ENCODE measurements at regions not wholly inside any gene's neighbourhood (a gene's known extent, or its start where the extent isn't known, plus 50 kb on each side); places are given as distances from the start of the nearest gene placed in this dataset.

DNA sequence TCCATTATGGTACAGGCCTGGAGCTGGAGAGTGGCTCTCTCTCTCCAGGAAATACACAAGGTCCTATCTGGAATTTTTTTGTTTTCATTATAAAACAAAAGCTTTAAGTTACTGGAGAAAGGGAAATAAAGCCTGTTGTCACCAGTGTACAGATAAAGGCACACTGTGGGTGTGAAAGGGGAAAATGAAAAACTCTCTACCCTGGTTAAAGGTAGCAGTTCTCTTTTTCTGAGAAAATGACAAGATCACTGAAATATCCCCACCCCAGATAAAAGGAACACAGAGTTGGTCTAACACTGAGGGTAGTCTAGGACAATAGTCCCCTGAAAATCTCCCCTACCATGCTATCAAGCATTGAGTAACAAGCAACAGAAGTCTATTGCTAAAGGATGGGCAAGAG, 438.7 kb downstream of the MBD2 start:
- H4K91ac ChIP-seq (ENCODE audit: low read depth, low read length), result no peak overlapping the region
- no peak overlapping the region for H3K23ac ChIP-seq (ENCODE audit: low read length)
- no peak overlapping the region for H2AFZ ChIP-seq (ENCODE audit: insufficient read depth, low read length, poor library complexity)
- no peak overlapping the region for H3K9ac ChIP-seq (ENCODE audit: low read length)
- H3K14ac ChIP-seq (ENCODE audit: low read length), result no peak overlapping the region
- no peaks in the 10 kb centered on the region for H3K36me3 ChIP-seq (ENCODE audit: control insufficient read depth in 1 of 2, insufficient read depth in 2 of 2, low read length in 2 of 2)
- no peak overlapping the region for H4K8ac ChIP-seq (ENCODE audit: low read depth, low read length)
- no peak overlapping the region for H4K12ac ChIP-seq (ENCODE audit: low read depth, low read length)
- H3K9me3 ChIP-seq (ENCODE audit: insufficient read depth, low read depth, low read length), result no peaks in the 10 kb centered on the region
- H3K4me1 ChIP-seq (ENCODE audit: control insufficient read depth in 1 of 2, insufficient read depth in 2 of 2, low read length in 2 of 2), result no peaks in the 10 kb centered on the region
- no peaks in the 10 kb centered on the region for H3K27me3 ChIP-seq (ENCODE audit: insufficient read depth, low read length)
- H2AK5ac ChIP-seq (ENCODE audit: low read length), result no peak overlapping the region
- no peak overlapping the region for H3K4me2 ChIP-seq (ENCODE audit: low read length)
- no peaks in the 10 kb centered on the region for H3K79me2 ChIP-seq (ENCODE audit: control insufficient read depth, insufficient read depth, low read length, poor library complexity)
- no peaks in the 10 kb centered on the region for H3K79me1 ChIP-seq (ENCODE audit: low read length)
- no peak overlapping the region for H2BK12ac ChIP-seq (ENCODE audit: low read length)
- no peak overlapping the region for H3K18ac ChIP-seq (ENCODE audit: low read length)
- no peak overlapping the region for H2BK5ac ChIP-seq (ENCODE audit: low read depth, low read length, poor library complexity)
- no peak overlapping the region for H3K4ac ChIP-seq (ENCODE audit: low read depth, low read length)
- no peak for DNase-seq
- H3K27ac ChIP-seq (ENCODE audit: low read depth, low read length), result no peak overlapping the region
- no peak overlapping the region for H2BK120ac ChIP-seq (ENCODE audit: insufficient read depth, low read length, poor library complexity)
- no peak overlapping the region for H3K4me3 ChIP-seq (ENCODE audit: low read depth, low read length)

DNA sequence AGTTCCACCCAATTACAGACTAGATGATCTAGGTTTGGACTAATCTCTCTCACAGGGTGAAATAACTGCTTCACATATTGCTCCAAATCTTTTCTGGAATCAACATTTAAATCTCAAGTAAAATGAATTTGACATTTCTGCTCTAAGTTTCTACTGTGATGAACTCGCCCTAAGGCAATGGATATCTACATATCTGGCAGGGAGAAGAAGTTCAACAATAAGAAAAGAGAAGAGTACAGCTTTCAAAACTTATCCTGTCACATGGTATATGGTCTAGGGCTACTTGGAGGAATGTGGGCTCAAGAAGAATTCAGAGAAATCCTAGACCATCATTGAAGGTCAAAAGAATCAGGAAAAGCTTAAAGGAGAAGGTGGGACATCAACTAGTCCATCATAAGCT, 440.2 kb downstream of the MBD2 start:
- DNase-seq, result no peak
- Histone ChIP-seq H3K23ac (ENCODE audit: low read length) (no peak overlapping the region), H2BK5ac (ENCODE audit: low read depth, low read length, poor library complexity) (no peak overlapping the region), H3K4me3 (ENCODE audit: low read depth, low read length) (no peak overlapping the region), H3K4me2 (ENCODE audit: low read length) (no peak overlapping the region), H3K27ac (ENCODE audit: low read depth, low read length) (no peak overlapping the region), H2AFZ (ENCODE audit: insufficient read depth, low read length, poor library complexity) (no peak overlapping the region), H4K12ac (ENCODE audit: low read depth, low read length) (no peak overlapping the region), H4K91ac (ENCODE audit: low read depth, low read length) (no peak overlapping the region), H3K79me2 (ENCODE audit: control insufficient read depth, insufficient read depth, low read length, poor library complexity) (no peaks in the 10 kb centered on the region), H3K14ac (ENCODE audit: low read length) (no peak overlapping the region), H4K8ac (ENCODE audit: low read depth, low read length) (no peak overlapping the region), H3K36me3 (ENCODE audit: control insufficient read depth in 1 of 2, insufficient read depth in 2 of 2, low read length in 2 of 2) (no peaks in the 10 kb centered on the region), H2BK12ac (ENCODE audit: low read length) (no peak overlapping the region), H3K18ac (ENCODE audit: low read length) (no peak overlapping the region), H3K79me1 (ENCODE audit: low read length) (no peaks in the 10 kb centered on the region), H3K4me1 (ENCODE audit: control insufficient read depth in 1 of 2, insufficient read depth in 2 of 2, low read length in 2 of 2) (no peaks in the 10 kb centered on the region), H2BK120ac (ENCODE audit: insufficient read depth, low read length, poor library complexity) (no peak overlapping the region), H3K4ac (ENCODE audit: low read depth, low read length) (no peak overlapping the region), H2AK5ac (ENCODE audit: low read length) (no peak overlapping the region), H3K9ac (ENCODE audit: low read length) (no peak overlapping the region), H3K27me3 (ENCODE audit: insufficient read depth, low read length) (no peaks in the 10 kb centered on the region), H3K9me3 (ENCODE audit: insufficient read depth, low read depth, low read length) (no peaks in the 10 kb centered on the region)
- WGBS (ENCODE audit: extremely low coverage, insufficient coverage, insufficient read length), result no CpG with 5 or more reads among the region's 1 CpG

DNA sequence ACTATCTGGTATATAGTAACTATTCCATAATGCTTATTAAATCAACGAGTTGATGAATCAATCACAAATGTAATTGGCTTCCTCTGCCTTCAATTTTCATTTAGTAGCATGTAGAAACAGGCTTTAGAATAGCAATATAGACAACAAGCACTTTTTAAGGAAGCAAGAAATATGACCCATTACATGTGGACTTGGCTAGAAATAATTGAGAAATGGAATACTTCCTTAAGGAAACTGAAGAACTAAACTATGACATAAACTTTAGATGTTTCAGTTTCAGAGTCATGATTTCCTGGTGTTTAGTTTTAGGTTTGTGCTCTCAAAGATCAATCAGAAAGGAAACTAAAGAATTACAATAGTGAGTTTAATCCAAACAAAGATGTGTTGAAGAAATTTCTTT, 443.8 kb downstream of the MBD2 start:
- Histone ChIP-seq H3K4ac (ENCODE audit: low read depth, low read length) (no peak overlapping the region), H2BK120ac (ENCODE audit: insufficient read depth, low read length, poor library complexity) (no peak overlapping the region), H3K23ac (ENCODE audit: low read length) (no peak overlapping the region), H3K27me3 (ENCODE audit: insufficient read depth, low read length) (no peaks in the 10 kb centered on the region), H3K4me1 (ENCODE audit: control insufficient read depth in 1 of 2, insufficient read depth in 2 of 2, low read length in 2 of 2) (no peaks in the 10 kb centered on the region), H3K79me2 (ENCODE audit: control insufficient read depth, insufficient read depth, low read length, poor library complexity) (no peaks in the 10 kb centered on the region), H2AFZ (ENCODE audit: insufficient read depth, low read length, poor library complexity) (no peak overlapping the region), H3K4me3 (ENCODE audit: low read depth, low read length) (no peak overlapping the region), H3K9me3 (ENCODE audit: insufficient read depth, low read depth, low read length) (no peaks in the 10 kb centered on the region), H3K9ac (ENCODE audit: low read length) (no peak overlapping the region), H2BK5ac (ENCODE audit: low read depth, low read length, poor library complexity) (no peak overlapping the region), H4K91ac (ENCODE audit: low read depth, low read length) (no peak overlapping the region), H4K12ac (ENCODE audit: low read depth, low read length) (no peak overlapping the region), H3K4me2 (ENCODE audit: low read length) (no peak overlapping the region), H2AK5ac (ENCODE audit: low read length) (no peak overlapping the region), H3K18ac (ENCODE audit: low read length) (no peak overlapping the region), H3K27ac (ENCODE audit: low read depth, low read length) (no peak overlapping the region), H2BK12ac (ENCODE audit: low read length) (no peak overlapping the region), H3K79me1 (ENCODE audit: low read length) (no peaks in the 10 kb centered on the region), H4K8ac (ENCODE audit: low read depth, low read length) (no peak overlapping the region), H3K14ac (ENCODE audit: low read length) (no peak overlapping the region), H3K36me3 (ENCODE audit: control insufficient read depth in 1 of 2, insufficient read depth in 2 of 2, low read length in 2 of 2) (no peaks in the 10 kb centered on the region)
- no peak for DNase-seq
- no CpG with 5 or more reads among the region's 1 CpG for WGBS (ENCODE audit: extremely low coverage, insufficient coverage, insufficient read length)

DNA sequence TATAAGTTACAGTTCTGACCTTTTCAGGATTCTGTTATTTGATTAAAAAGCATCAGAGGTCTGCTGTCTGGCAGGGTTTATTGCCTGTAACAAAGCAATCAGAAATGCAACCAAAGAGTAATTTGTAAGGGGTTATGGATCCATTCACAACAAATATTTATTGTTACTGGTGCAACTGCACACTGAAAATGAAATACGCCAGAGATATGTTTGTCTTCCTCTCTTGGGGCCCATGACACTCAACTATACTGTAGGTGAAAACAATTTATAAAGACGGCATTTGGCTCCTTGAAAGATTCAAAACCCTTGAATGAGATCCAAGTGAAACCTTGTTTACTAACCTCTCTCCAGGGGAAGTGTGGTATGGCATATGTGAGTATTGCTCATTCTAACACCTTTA, 452.2 kb downstream of the MBD2 start:
- Histone ChIP-seq H2AK5ac (ENCODE audit: low read length) (no peak overlapping the region), H3K18ac (ENCODE audit: low read length) (no peak overlapping the region), H3K4me2 (ENCODE audit: low read length) (no peak overlapping the region), H3K36me3 (ENCODE audit: control insufficient read depth in 1 of 2, insufficient read depth in 2 of 2, low read length in 2 of 2) (no peaks in the 10 kb centered on the region), H3K4ac (ENCODE audit: low read depth, low read length) (no peak overlapping the region), H2BK120ac (ENCODE audit: insufficient read depth, low read length, poor library complexity) (no peak overlapping the region), H3K4me1 (ENCODE audit: control insufficient read depth in 1 of 2, insufficient read depth in 2 of 2, low read length in 2 of 2) (no peaks in the 10 kb centered on the region), H3K14ac (ENCODE audit: low read length) (no peak overlapping the region), H3K79me1 (ENCODE audit: low read length) (no peaks in the 10 kb centered on the region), H2BK5ac (ENCODE audit: low read depth, low read length, poor library complexity) (no peak overlapping the region), H4K12ac (ENCODE audit: low read depth, low read length) (no peak overlapping the region), H4K91ac (ENCODE audit: low read depth, low read length) (no peak overlapping the region), H3K27ac (ENCODE audit: low read depth, low read length) (no peak overlapping the region), H2BK12ac (ENCODE audit: low read length) (no peak overlapping the region), H3K9me3 (ENCODE audit: insufficient read depth, low read depth, low read length) (no peaks in the 10 kb centered on the region), H4K8ac (ENCODE audit: low read depth, low read length) (no peak overlapping the region), H3K4me3 (ENCODE audit: low read depth, low read length) (no peak overlapping the region), H3K79me2 (ENCODE audit: control insufficient read depth, insufficient read depth, low read length, poor library complexity) (no peaks in the 10 kb centered on the region), H3K23ac (ENCODE audit: low read length) (no peak overlapping the region), H3K27me3 (ENCODE audit: insufficient read depth, low read length) (no peaks in the 10 kb centered on the region), H3K9ac (ENCODE audit: low read length) (no peak overlapping the region), H2AFZ (ENCODE audit: insufficient read depth, low read length, poor library complexity) (no peak overlapping the region)
- no CpG with 5 or more reads among the region's 2 CpGs for whole genome bisulfite sequencing (ENCODE audit: extremely low coverage, insufficient coverage, insufficient read length)
- DNase-seq, result no peak

DNA sequence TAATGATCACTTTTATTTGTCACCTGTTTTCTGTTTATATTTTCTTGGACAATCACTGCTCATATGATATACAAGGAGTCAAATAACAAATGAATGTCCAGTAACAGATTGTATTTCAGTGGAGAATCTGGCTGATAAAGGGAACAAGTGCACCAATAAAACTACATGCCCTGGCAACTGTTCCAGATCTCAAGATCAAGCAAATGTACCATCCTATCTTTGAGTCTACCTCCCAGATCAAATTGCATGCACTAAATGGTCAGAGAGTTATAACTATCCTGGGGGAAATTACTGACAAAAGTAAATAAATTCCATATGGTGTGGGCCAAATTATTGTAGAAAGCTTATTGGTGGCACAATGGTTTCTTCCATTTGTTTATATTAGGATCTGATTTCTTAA, 452.8 kb downstream of the MBD2 start:
- Histone ChIP-seq H3K79me2 (ENCODE audit: control insufficient read depth, insufficient read depth, low read length, poor library complexity) (no peaks in the 10 kb centered on the region), H2AFZ (ENCODE audit: insufficient read depth, low read length, poor library complexity) (no peak overlapping the region), H3K4ac (ENCODE audit: low read depth, low read length) (no peak overlapping the region), H3K23ac (ENCODE audit: low read length) (no peak overlapping the region), H3K36me3 (ENCODE audit: control insufficient read depth in 1 of 2, insufficient read depth in 2 of 2, low read length in 2 of 2) (no peaks in the 10 kb centered on the region), H2BK12ac (ENCODE audit: low read length) (no peak overlapping the region), H3K9me3 (ENCODE audit: insufficient read depth, low read depth, low read length) (no peaks in the 10 kb centered on the region), H3K18ac (ENCODE audit: low read length) (no peak overlapping the region), H2BK120ac (ENCODE audit: insufficient read depth, low read length, poor library complexity) (no peak overlapping the region), H3K4me1 (ENCODE audit: control insufficient read depth in 1 of 2, insufficient read depth in 2 of 2, low read length in 2 of 2) (no peaks in the 10 kb centered on the region), H4K8ac (ENCODE audit: low read depth, low read length) (no peak overlapping the region), H3K9ac (ENCODE audit: low read length) (no peak overlapping the region), H3K27ac (ENCODE audit: low read depth, low read length) (no peak overlapping the region), H2AK5ac (ENCODE audit: low read length) (no peak overlapping the region), H3K79me1 (ENCODE audit: low read length) (no peaks in the 10 kb centered on the region), H4K12ac (ENCODE audit: low read depth, low read length) (no peak overlapping the region), H3K27me3 (ENCODE audit: insufficient read depth, low read length) (no peaks in the 10 kb centered on the region), H3K4me2 (ENCODE audit: low read length) (no peak overlapping the region), H4K91ac (ENCODE audit: low read depth, low read length) (no peak overlapping the region), H3K4me3 (ENCODE audit: low read depth, low read length) (no peak overlapping the region), H3K14ac (ENCODE audit: low read length) (no peak overlapping the region), H2BK5ac (ENCODE audit: low read depth, low read length, poor library complexity) (no peak overlapping the region)
- DNase-seq, result no peak
